Panc1 (cell line): ENCODE measurements at regions not wholly inside any gene's neighbourhood (a gene's known extent, or its start where the extent isn't known, plus 50 kb on each side); places are given as distances from the start of the nearest gene placed in this dataset.

Experiments used
- ATAC-seq: fragments of 200-7000 bp; cut with Tn5 transposase; 2 replicates; pipeline ENCODE4 v1.9.1; 2020; ENCODE audit warnings: mild to moderate bottlenecking, moderate library complexity
- BruUV-seq: library from RNA; stranded (reverse); fragments of 400-500 nt; replicated peaks from 2 replicates; lab custom pipeline; 2021; lab: Mats Ljungman, UMichigan
- CTCF ChIA-PET: fragments of 300-600 bp; sonication (Branson Sonifier 250); formaldehyde crosslinking; loops from one replicate; lab custom pipeline; 2022; ENCODE audit warnings: antibody characterized with exemption; lab: Charles Lee
- POLR2A ChIA-PET: fragments of 300-600 bp; sonication (Branson Sonifier 250); formaldehyde crosslinking; loops from one replicate; lab custom pipeline; 2022; ENCODE audit warnings: antibody characterized with exemption; lab: Charles Lee
- DNase-seq: peaks from one replicate; pipeline ENCODE4 v3.0.0-alpha.2; 2010; ENCODE audit warnings: low read depth, low spot score
- H3K27ac ChIP-seq: 2 replicates; pipeline ENCODE4 v1.5.1; 2011; ENCODE audit warnings: mild to moderate bottlenecking, low read length, inconsistent platforms
- H3K27me3 ChIP-seq: fragments of 200-500 bp; sonication (Bioruptor generic); 2 replicates; pipeline ENCODE4 v1.6.0; 2014; ENCODE audit warnings: low read length, inconsistent platforms; ENCODE audit not compliant: control insufficient read depth, insufficient read depth
- H3K36me3 ChIP-seq: fragments of 200-500 bp; sonication (Bioruptor generic); 2 replicates; pipeline ENCODE4 v1.5.1; 2014; ENCODE audit warnings: inconsistent platforms, mild to moderate bottlenecking, low read length, moderate library complexity; ENCODE audit not compliant: control insufficient read depth, insufficient read depth
- H3K4me1 ChIP-seq: 2 replicates; pipeline ENCODE4 v1.5.1; 2011; ENCODE audit warnings: inconsistent platforms, mild to moderate bottlenecking, low read length, moderate library complexity; ENCODE audit not compliant: control insufficient read depth, insufficient read depth
- H3K4me3 ChIP-seq, 2 experiments: 2 replicates each; pipeline ENCODE4 v1.5.1; 2011 to 2012; ENCODE audit warnings: low read depth in 2 of 2, low read length in 2 of 2, mild to moderate bottlenecking in 2 of 2, inconsistent platforms in 1 of 2, moderate library complexity in 1 of 2
- H3K9me3 ChIP-seq: fragments of 200-500 bp; sonication (Bioruptor generic); 2 replicates; pipeline ENCODE4 v1.5.1; 2014; ENCODE audit warnings: low read depth, mild to moderate bottlenecking, inconsistent platforms, low read length, moderate library complexity; ENCODE audit not compliant: control insufficient read depth, insufficient read depth
- CTCF ChIP-seq: fragments of 450-650 bp; IDR thresholded peaks from 2 replicates; pipeline ENCODE4 v1.5.1; 2017; ENCODE audit warnings: mild to moderate bottlenecking
- POLR2AphosphoS5 ChIP-seq: IDR thresholded peaks from 2 replicates; pipeline ENCODE4 v1.6.1; 2012; ENCODE audit warnings: mild to moderate bottlenecking, low read depth, low read length, moderate library complexity
- SIN3A ChIP-seq: IDR thresholded peaks from 2 replicates; pipeline ENCODE4 v1.6.1; 2012; ENCODE audit warnings: low read depth, mild to moderate bottlenecking, low read length, moderate library complexity, borderline replicate concordance; ENCODE audit not compliant: insufficient read depth
- TCF7L2 ChIP-seq: IDR thresholded peaks from 2 replicates; pipeline ENCODE4 v1.6.1; 2011; ENCODE audit warnings: mild to moderate bottlenecking, low read depth, low read length, inconsistent platforms
- in situ Hi-C: cut with HindIII; loops from 2 replicates; pipeline ENCODE4 v1.10.0; 2016; ENCODE audit warnings: low sequenced_read_pairs, low pct_unique_long_range_greater_than_20kb
- intact Hi-C: fragments of 100-400 bp; cut with micrococcal nuclease; formaldehyde crosslinking; loops from one replicate; pipeline ENCODE4 v1.10.0; 2022; ENCODE audit not compliant: unreplicated experiment
- TF ChIP-seq, protein P1 (sequence below), 2 experiments: IDR thresholded peaks; 2 replicates each; pipeline ENCODE4 v1.6.1; 2011 to 2012; ENCODE audit warnings: low read depth in 2 of 2, control low read depth in 1 of 2, low read length in 1 of 2, mild to moderate bottlenecking in 1 of 2, moderate library complexity in 1 of 2; ENCODE audit not compliant: insufficient read depth in 1 of 2

- Histone ChIP-seq H3K27ac (no peak overlapping the region), H3K36me3 (peaks cover 13% of the 10 kb centered on the region), H3K4me3 (no peak overlapping the region), H3K9me3 (no peaks in the 10 kb centered on the region), H3K4me1 (no peaks in the 10 kb centered on the region), H3K27me3 (no peaks in the 10 kb centered on the region)
- POLR2A ChIA-PET = interaction anchor here (0.7 kb wide), 1 partner anchor 43 kb away, joined by 14 read pairs; no protein-coding TSS in a partner anchor
- in situ Hi-C loops (no loop called here), intact Hi-C loops (no loop called here)
- ATAC-seq = no peak
- CTCF ChIA-PET = no interaction called here
- TF ChIP-seq, protein P1, sequence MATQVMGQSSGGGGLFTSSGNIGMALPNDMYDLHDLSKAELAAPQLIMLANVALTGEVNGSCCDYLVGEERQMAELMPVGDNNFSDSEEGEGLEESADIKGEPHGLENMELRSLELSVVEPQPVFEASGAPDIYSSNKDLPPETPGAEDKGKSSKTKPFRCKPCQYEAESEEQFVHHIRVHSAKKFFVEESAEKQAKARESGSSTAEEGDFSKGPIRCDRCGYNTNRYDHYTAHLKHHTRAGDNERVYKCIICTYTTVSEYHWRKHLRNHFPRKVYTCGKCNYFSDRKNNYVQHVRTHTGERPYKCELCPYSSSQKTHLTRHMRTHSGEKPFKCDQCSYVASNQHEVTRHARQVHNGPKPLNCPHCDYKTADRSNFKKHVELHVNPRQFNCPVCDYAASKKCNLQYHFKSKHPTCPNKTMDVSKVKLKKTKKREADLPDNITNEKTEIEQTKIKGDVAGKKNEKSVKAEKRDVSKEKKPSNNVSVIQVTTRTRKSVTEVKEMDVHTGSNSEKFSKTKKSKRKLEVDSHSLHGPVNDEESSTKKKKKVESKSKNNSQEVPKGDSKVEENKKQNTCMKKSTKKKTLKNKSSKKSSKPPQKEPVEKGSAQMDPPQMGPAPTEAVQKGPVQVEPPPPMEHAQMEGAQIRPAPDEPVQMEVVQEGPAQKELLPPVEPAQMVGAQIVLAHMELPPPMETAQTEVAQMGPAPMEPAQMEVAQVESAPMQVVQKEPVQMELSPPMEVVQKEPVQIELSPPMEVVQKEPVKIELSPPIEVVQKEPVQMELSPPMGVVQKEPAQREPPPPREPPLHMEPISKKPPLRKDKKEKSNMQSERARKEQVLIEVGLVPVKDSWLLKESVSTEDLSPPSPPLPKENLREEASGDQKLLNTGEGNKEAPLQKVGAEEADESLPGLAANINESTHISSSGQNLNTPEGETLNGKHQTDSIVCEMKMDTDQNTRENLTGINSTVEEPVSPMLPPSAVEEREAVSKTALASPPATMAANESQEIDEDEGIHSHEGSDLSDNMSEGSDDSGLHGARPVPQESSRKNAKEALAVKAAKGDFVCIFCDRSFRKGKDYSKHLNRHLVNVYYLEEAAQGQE (IDR thresholded peaks at IDR 0.05; ENCODE audit: insufficient read depth in 1 of 2, low read depth in 2 of 2, low read length in 1 of 2) = no peak
- TF ChIP-seq CTCF = no peak
- no peak for TF ChIP-seq POLR2AphosphoS5
- no peak for TF ChIP-seq TCF7L2
- no peak for TF ChIP-seq SIN3A
- BruUV-seq = no TSS peak
- DNase-seq = no peak
Measured at GRCh38 chr1:219989766-219990165, 56.5 kb downstream of the EPRS1 start.

GRCh38 chr1:219988818-219989217 lies 57.5 kb downstream of the EPRS1 start:
- no peaks in the 10 kb centered on the region for H3K27me3 ChIP-seq
- ATAC-seq (no peak), DNase-seq (no peak)
- intact Hi-C loops = no loop called here
- H3K36me3 ChIP-seq = peaks cover 14% of the 10 kb centered on the region
- H3K27ac ChIP-seq = no peak overlapping the region
- no peak overlapping the region for H3K4me3 ChIP-seq
- POLR2A ChIA-PET = no interaction called here
- BruUV-seq = no TSS peak
- no peaks in the 10 kb centered on the region for H3K9me3 ChIP-seq
- in situ Hi-C loops = no loop called here
- no peaks in the 10 kb centered on the region for H3K4me1 ChIP-seq
- CTCF ChIA-PET = interaction anchor here (0.7 kb wide), 1 partner anchor 134 kb away, joined by 3 read pairs; no protein-coding TSS in a partner anchor
- TF ChIP-seq CTCF (no peak), SIN3A (no peak)
- TF ChIP-seq, protein P1 (IDR thresholded peaks at IDR 0.05; ENCODE audit: insufficient read depth in 1 of 2, low read depth in 2 of 2, low read length in 1 of 2) = no peak
